H9 (cell line): ENCODE measurements at regions not wholly inside any gene's neighbourhood (a gene's known extent, or its start where the extent isn't known, plus 50 kb on each side); places are given as distances from the start of the nearest gene placed in this dataset.

ENCODE experiments used
- DNase-seq: peaks from one replicate; pipeline ENCODE4 v3.0.0-alpha.2; 2017
- H2AFZ ChIP-seq: one replicate; pipeline ENCODE4 v1.6.1; 2013; ENCODE audit warnings: mild to moderate bottlenecking, low read length, control low read depth, moderate library complexity
- H2AK5ac ChIP-seq: 2 replicates; pipeline ENCODE4 v1.6.1; 2013; ENCODE audit warnings: low read length, control low read depth, mixed read lengths; ENCODE audit not compliant: insufficient read length
- H2BK120ac ChIP-seq: one replicate; pipeline ENCODE4 v1.6.1; 2013; ENCODE audit warnings: low read depth, mild to moderate bottlenecking, low read length, control low read depth, inconsistent platforms; ENCODE audit not compliant: poor library complexity, severe bottlenecking
- H2BK12ac ChIP-seq: 2 replicates; pipeline ENCODE4 v1.6.1; 2013; ENCODE audit warnings: low read length, control low read depth, mixed read lengths, low read depth; ENCODE audit not compliant: insufficient read length
- H2BK15ac ChIP-seq: 2 replicates; pipeline ENCODE4 v1.6.1; 2013; ENCODE audit warnings: low read depth, low read length, control low read depth
- H2BK20ac ChIP-seq: one replicate; pipeline ENCODE4 v1.6.1; 2013; ENCODE audit warnings: low read depth, mild to moderate bottlenecking, low read length, control low read depth, inconsistent platforms; ENCODE audit not compliant: poor library complexity, severe bottlenecking
- H2BK5ac ChIP-seq: 2 replicates; pipeline ENCODE4 v1.6.1; 2013; ENCODE audit warnings: low read length, control low read depth, mixed read lengths; ENCODE audit not compliant: insufficient read length
- H3K14ac ChIP-seq: 2 replicates; pipeline ENCODE4 v1.6.1; 2013; ENCODE audit warnings: low read length, control low read depth; ENCODE audit not compliant: insufficient read depth
- H3K18ac ChIP-seq: 2 replicates; pipeline ENCODE4 v1.6.1; 2013; ENCODE audit warnings: low read depth, mild to moderate bottlenecking, mixed read lengths, low read length, control low read depth; ENCODE audit not compliant: insufficient read length
- H3K23ac ChIP-seq: 2 replicates; pipeline ENCODE4 v1.6.1; 2013; ENCODE audit warnings: low read length, control low read depth, mixed read lengths, low read depth; ENCODE audit not compliant: insufficient read length
- H3K23me2 ChIP-seq: 2 replicates; pipeline ENCODE4 v1.6.1; 2013; ENCODE audit warnings: low read depth, mild to moderate bottlenecking, mixed read lengths, low read length, control low read depth; ENCODE audit not compliant: insufficient read length, poor library complexity, severe bottlenecking
- H3K27ac ChIP-seq: 2 replicates; pipeline ENCODE4 v1.5.1; 2013; ENCODE audit warnings: low read length, control low read depth, mixed read lengths, low read depth; ENCODE audit not compliant: insufficient read length
- H3K27me3 ChIP-seq: 2 replicates; pipeline ENCODE4 v1.6.1; 2013; ENCODE audit warnings: low read length, control low read depth, inconsistent platforms; ENCODE audit not compliant: insufficient read depth
- H3K4ac ChIP-seq: 2 replicates; pipeline ENCODE4 v1.6.1; 2013; ENCODE audit warnings: low read depth, mild to moderate bottlenecking, control low read depth, inconsistent platforms, low read length, moderate library complexity
- H3K4me1 ChIP-seq: 2 replicates; pipeline ENCODE4 v1.6.1; 2013; ENCODE audit warnings: low read length, control low read depth, inconsistent platforms; ENCODE audit not compliant: insufficient read depth
- H3K4me2 ChIP-seq: 2 replicates; pipeline ENCODE4 v1.6.1; 2013; ENCODE audit warnings: low read length, control low read depth, mixed read lengths; ENCODE audit not compliant: insufficient read length, insufficient read depth
- H3K56ac ChIP-seq: 2 replicates; pipeline ENCODE4 v1.6.1; 2013; ENCODE audit warnings: low read depth, mild to moderate bottlenecking, mixed read lengths, low read length, control low read depth; ENCODE audit not compliant: insufficient read length
- H3K79me1 ChIP-seq: 2 replicates; pipeline ENCODE4 v1.6.1; 2013; ENCODE audit warnings: low read depth, mild to moderate bottlenecking, moderate library complexity, low read length, control low read depth, inconsistent platforms; ENCODE audit not compliant: insufficient read depth, poor library complexity, severe bottlenecking
- H3K79me2 ChIP-seq: 2 replicates; pipeline ENCODE4 v1.6.1; 2013; ENCODE audit warnings: low read length, control low read depth, inconsistent platforms; ENCODE audit not compliant: insufficient read depth
- H3K9ac ChIP-seq: 2 replicates; pipeline ENCODE4 v1.6.1; 2013; ENCODE audit warnings: low read length, control low read depth, mixed read lengths; ENCODE audit not compliant: insufficient read length; ENCODE audit errors: extremely low read depth
- H3K9me3 ChIP-seq: one replicate; pipeline ENCODE4 v1.6.1; 2013; ENCODE audit warnings: low read depth, low read length, inconsistent platforms; ENCODE audit not compliant: control insufficient read depth
- H3T11ph ChIP-seq: one replicate; pipeline ENCODE4 v1.6.1; 2013; ENCODE audit warnings: mild to moderate bottlenecking, low read length, control low read depth, inconsistent platforms
- H4K20me1 ChIP-seq: one replicate; pipeline ENCODE4 v1.6.1; 2013; ENCODE audit not compliant: control insufficient read depth, insufficient read length, insufficient read depth
- H4K5ac ChIP-seq: 2 replicates; pipeline ENCODE4 v1.6.1; 2013; ENCODE audit warnings: low read depth, mild to moderate bottlenecking, mixed read lengths, low read length, control low read depth; ENCODE audit not compliant: insufficient read length
- H4K8ac ChIP-seq: replicated peaks from 2 replicates; pipeline ENCODE4 v1.6.1; 2013; ENCODE audit warnings: low read length, control low read depth, mixed read lengths, low read depth; ENCODE audit not compliant: insufficient read length
- H4K91ac ChIP-seq: 2 replicates; pipeline ENCODE4 v1.6.1; 2013; ENCODE audit warnings: low read depth, mild to moderate bottlenecking, moderate library complexity, mixed read lengths, low read length, control low read depth; ENCODE audit not compliant: insufficient read length
- H3K27ac Mint-ChIP-seq, 3 experiments: 2 replicates in 2 of 3; 3 replicates in 1 of 3; pipeline ENCODE4 v1.8.0; 2020 to 2021; ENCODE audit warnings: mixed read lengths in 3 of 3, mild to moderate bottlenecking in 1 of 3, moderate library complexity in 1 of 3
- H3K27me3 Mint-ChIP-seq: 2 replicates; pipeline ENCODE4 v1.8.0; 2021; ENCODE audit warnings: low read depth, mild to moderate bottlenecking, moderate library complexity, mixed read lengths
- H3K36me3 Mint-ChIP-seq, 3 experiments: 2 replicates in 2 of 3; 3 replicates in 1 of 3; pipeline ENCODE4 v1.8.0; 2020 to 2021; ENCODE audit warnings: low read depth in 3 of 3, mixed read lengths in 3 of 3; ENCODE audit not compliant: insufficient read depth in 1 of 3
- H3K4me1 Mint-ChIP-seq, 2 experiments: 2 replicates each; pipeline ENCODE4 v1.8.0; 2020; ENCODE audit warnings: mixed read lengths in 2 of 2
- H3K4me3 Mint-ChIP-seq, 2 experiments: 2 replicates in 1 of 2; 3 replicates in 1 of 2; pipeline ENCODE4 v1.8.0; 2020 to 2021; ENCODE audit warnings: mild to moderate bottlenecking in 2 of 2, mixed read lengths in 2 of 2, moderate library complexity in 1 of 2
- H3K9me3 Mint-ChIP-seq, 2 experiments: 2 replicates in 1 of 2; 3 replicates in 1 of 2; pipeline ENCODE4 v1.8.0; 2020; ENCODE audit warnings: mild to moderate bottlenecking in 2 of 2, mixed read lengths in 2 of 2, moderate library complexity in 1 of 2
- WGBS: extraction: QIAGEN DNeasy Blood & Tissue Kit; methylation state at CpG from one replicate; pipeline ENCODE4 v1.1.7; 2013; ENCODE audit warnings: missing lambda C conversion rate, low lambda C conversion rate, mixed read lengths; ENCODE audit not compliant: insufficient read length; ENCODE audit errors: extremely low coverage; 5-methylcytosine and 5-hydroxymethylcytosine counted together
- TF ChIP-seq, protein P1 (sequence below): fragments of 200-600 bp; sonication (generic); conservative IDR thresholded peaks from 3 replicates; pipeline ENCODE4 v1.8.0; 2021; ENCODE audit warnings: antibody characterized with exemption, mild to moderate bottlenecking

DNA sequence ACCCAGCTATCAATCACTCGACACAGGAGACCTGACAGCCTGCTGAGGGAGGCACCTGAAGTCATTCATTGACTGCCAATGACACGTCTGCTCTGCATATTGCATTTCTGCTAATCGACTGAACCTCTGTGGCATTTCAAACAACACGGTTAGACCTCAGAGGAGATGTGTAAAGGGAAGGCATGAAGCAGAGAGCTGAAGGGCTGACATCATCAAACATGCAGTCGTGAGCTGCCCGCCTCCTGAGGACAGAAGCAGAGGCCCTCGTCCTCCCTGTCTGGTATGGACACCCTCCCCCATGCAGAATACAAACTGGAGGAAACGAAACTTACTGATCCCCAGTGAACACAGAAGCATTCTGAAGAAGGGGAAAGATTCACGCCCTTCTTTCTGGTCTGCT lies 462.6 kb upstream of the MGMT start:
- no peak for DNase-seq
- H3K9me3 ChIP-seq = no peaks in the 10 kb centered on the region
- no peaks in the 10 kb centered on the region for H3K23me2 ChIP-seq
- Mint-ChIP-seq H3K9me3 (peaks cover 0 to 12% of the 10 kb centered on the region in 2 experiments; a peak in 4 of 5 replicates), H3K27me3 (peaks cover 2% of the 10 kb centered on the region; the same call in 1 of the 2 replicates), H3K27ac (peak overlapping the region in 1 of 3 experiments; percentile 62; a peak in 1 of 7 replicates), H3K36me3 (peaks cover 0 to 7% (median 2%) of the 10 kb centered on the region in 3 experiments; a peak in 4 of 7 replicates), H3K4me1 (peaks cover 20 to 21% of the 10 kb centered on the region in 2 experiments), H3K4me3 (no peak overlapping the region)
- no CpG with 5 or more reads among the region's 9 CpGs for WGBS
- no peaks in the 10 kb centered on the region for H3K79me1 ChIP-seq
- H3K9ac ChIP-seq = no peak overlapping the region
- no peak overlapping the region for H2AFZ ChIP-seq
- no peaks in the 10 kb centered on the region for H3K4me1 ChIP-seq
- TF ChIP-seq, protein P1, sequence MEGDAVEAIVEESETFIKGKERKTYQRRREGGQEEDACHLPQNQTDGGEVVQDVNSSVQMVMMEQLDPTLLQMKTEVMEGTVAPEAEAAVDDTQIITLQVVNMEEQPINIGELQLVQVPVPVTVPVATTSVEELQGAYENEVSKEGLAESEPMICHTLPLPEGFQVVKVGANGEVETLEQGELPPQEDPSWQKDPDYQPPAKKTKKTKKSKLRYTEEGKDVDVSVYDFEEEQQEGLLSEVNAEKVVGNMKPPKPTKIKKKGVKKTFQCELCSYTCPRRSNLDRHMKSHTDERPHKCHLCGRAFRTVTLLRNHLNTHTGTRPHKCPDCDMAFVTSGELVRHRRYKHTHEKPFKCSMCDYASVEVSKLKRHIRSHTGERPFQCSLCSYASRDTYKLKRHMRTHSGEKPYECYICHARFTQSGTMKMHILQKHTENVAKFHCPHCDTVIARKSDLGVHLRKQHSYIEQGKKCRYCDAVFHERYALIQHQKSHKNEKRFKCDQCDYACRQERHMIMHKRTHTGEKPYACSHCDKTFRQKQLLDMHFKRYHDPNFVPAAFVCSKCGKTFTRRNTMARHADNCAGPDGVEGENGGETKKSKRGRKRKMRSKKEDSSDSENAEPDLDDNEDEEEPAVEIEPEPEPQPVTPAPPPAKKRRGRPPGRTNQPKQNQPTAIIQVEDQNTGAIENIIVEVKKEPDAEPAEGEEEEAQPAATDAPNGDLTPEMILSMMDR = no peak
- no peak overlapping the region for H3K14ac ChIP-seq
- no peak overlapping the region for H2BK20ac ChIP-seq
- no peaks in the 10 kb centered on the region for H3K79me2 ChIP-seq
- H3K27me3 ChIP-seq = no peaks in the 10 kb centered on the region
- H4K5ac ChIP-seq = no peak overlapping the region
- no peak overlapping the region for H2BK120ac ChIP-seq
- H4K8ac ChIP-seq = no peak overlapping the region
- H2BK15ac ChIP-seq = no peak overlapping the region
- H3K56ac ChIP-seq = no peak overlapping the region
- H3K18ac ChIP-seq = no peak overlapping the region
- no peak overlapping the region for H2BK12ac ChIP-seq
- no peaks in the 10 kb centered on the region for H4K20me1 ChIP-seq
- H3K27ac ChIP-seq = no peak overlapping the region
- no peak overlapping the region for H3K4me2 ChIP-seq
- no peak overlapping the region for H3K23ac ChIP-seq
- H4K91ac ChIP-seq = no peak overlapping the region
- H3K4ac ChIP-seq = no peak overlapping the region
- no peak overlapping the region for H2AK5ac ChIP-seq
- H2BK5ac ChIP-seq = no peak overlapping the region
- no peak overlapping the region for H3T11ph ChIP-seq
